Vagina (tissue), 2 donors: ENCODE measurements at regions not wholly inside any gene's neighbourhood (a gene's known extent, or its start where the extent isn't known, plus 50 kb on each side); places are given as distances from the start of the nearest gene placed in this dataset.
"Not testable (repeated sequence)": the region's sequence is repeated elsewhere in the genome, so short reads cannot be mapped to it uniquely, and the experiment has no call there.

Experiments used
- DNase-seq, 2 donors: peaks; one replicate each; pipeline ENCODE4 v3.0.0-alpha.2; 2017; ENCODE audit errors: extremely low spot score in 2 of 2
- H3K27ac ChIP-seq: fragments of 200-600 bp; sonication (generic); one replicate; pipeline ENCODE4 v1.5.1; 2019
- H3K27me3 ChIP-seq: fragments of 200-600 bp; sonication (generic); one replicate; pipeline ENCODE4 v1.5.1; 2019
- H3K36me3 ChIP-seq, 2 donors: fragments of 200-600 bp; sonication (generic); one replicate each; pipeline ENCODE4 v1.5.1; 2017 to 2019
- H3K4me1 ChIP-seq: fragments of 200-600 bp; sonication (generic); one replicate; pipeline ENCODE4 v1.5.1; 2019
- H3K4me3 ChIP-seq, 2 donors: fragments of 200-600 bp; sonication (generic); 1 replicate in 1 of 2; 2 replicates in 1 of 2; pipeline ENCODE4 v1.5.1; 2016 to 2019
- H3K9me3 ChIP-seq: fragments of 200-600 bp; sonication (generic); one replicate; pipeline ENCODE4 v1.5.1; 2019
- intact Hi-C: fragments of 100-400 bp; cut with DNase I; formaldehyde crosslinking; loops from one replicate; pipeline ENCODE4 v1.15.1; 2023

DNA sequence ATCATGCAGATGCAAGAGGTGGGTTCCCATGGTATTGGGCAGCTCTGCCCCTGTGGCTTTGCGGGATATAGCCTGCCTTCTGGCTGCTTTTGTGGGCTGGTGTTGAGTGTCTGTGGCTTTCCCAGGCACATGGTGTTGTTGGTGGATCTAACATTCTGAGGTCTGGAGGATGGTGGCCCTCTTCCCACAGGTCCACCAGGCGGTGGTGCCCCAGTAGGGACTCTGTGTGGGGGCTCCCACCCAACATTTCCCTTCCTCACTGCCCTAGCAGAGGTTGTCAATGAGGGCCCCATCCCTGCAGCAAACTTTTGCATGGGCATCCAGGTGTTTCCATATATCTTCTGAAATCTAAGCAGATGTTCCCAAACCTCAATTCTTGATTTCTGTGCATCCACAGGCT, 420.5 kb upstream of the TPTE start:
- intact Hi-C loops, H3K36me3 ChIP-seq, DNase-seq, H3K9me3 ChIP-seq, H3K27me3 ChIP-seq, H3K27ac ChIP-seq, H3K4me1 ChIP-seq, H3K4me3 ChIP-seq: not testable (repeated sequence)

GRCh38 chr21:10119342-10119741, 402.0 kb upstream of the TPTE start:
- H3K4me3 ChIP-seq, H3K4me1 ChIP-seq, DNase-seq, H3K9me3 ChIP-seq, H3K36me3 ChIP-seq, H3K27ac ChIP-seq, intact Hi-C loops, H3K27me3 ChIP-seq: not testable (repeated sequence)

- H3K4me3 ChIP-seq, H3K27me3 ChIP-seq, H3K36me3 ChIP-seq, H3K9me3 ChIP-seq, H3K4me1 ChIP-seq, intact Hi-C loops, H3K27ac ChIP-seq: not testable (repeated sequence)
- DNase-seq = peak; percentile 71 to 82
These were observed 401.4 kb upstream of the TPTE start for GRCh38 chr21:10119746-10120535.

DNA sequence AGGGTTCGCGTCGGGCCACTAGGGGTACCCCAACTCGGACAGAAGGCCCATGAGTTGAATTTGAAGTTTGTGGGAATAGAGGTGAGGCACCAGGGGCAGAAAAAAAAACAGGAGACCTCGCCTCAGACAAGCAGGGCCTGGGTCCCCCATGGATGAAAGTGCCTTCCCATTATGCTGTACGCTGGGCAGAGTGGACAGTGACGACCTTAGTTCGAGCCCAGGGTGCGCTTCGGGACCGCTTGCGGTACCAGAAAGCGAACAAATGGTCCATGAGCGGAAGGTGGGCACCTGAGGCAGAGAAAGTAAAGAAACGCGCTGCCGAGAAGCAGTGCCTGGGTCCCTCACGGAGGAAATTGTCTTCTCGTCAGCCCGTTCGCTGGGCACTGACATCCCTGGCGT, 400.8 kb upstream of the TPTE start:
- H3K27ac ChIP-seq, H3K4me3 ChIP-seq, H3K27me3 ChIP-seq, H3K4me1 ChIP-seq, H3K36me3 ChIP-seq, H3K9me3 ChIP-seq, intact Hi-C loops: not testable (repeated sequence)
- peak; percentile 34 to 85 for DNase-seq

GRCh38 chr21:10120965-10121550, 400.3 kb upstream of the TPTE start:
- peak; percentile 16 to 79 for DNase-seq
- H3K27ac ChIP-seq, intact Hi-C loops, H3K36me3 ChIP-seq, H3K4me3 ChIP-seq, H3K9me3 ChIP-seq, H3K4me1 ChIP-seq, H3K27me3 ChIP-seq: not testable (repeated sequence)

DNA sequence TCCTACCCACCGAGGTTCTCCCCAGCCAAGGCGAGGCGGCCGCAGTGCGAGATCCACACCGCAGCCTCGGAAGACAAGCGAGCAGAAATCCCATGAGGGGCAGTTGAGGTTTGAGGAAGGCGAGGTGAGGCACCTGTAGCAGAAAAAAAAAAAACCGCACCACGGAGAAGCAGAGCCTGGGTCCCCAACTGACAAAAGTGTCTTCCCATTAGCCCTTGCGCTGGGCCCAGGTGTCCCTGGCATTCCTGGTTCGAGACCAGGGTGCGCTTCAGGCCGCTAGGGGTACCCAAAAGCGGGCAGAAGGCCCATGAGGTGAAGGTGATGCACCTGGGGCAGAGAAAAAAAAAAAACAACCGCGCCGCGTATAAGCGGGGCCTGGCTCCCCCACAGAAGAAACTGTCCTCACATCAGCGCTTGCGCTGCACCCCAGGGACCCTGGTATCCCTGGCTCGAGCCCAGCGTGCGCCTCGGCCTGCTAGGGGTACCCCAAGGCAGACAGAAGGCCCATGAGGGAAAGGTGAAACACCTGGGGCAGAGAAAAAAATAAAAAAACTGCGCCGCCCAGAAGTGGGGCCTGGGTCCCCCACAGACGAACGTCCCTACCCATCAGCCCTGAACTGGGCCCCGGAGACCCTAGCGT, 399.4 kb upstream of the TPTE start:
- H3K27me3 ChIP-seq, H3K9me3 ChIP-seq, H3K36me3 ChIP-seq, H3K27ac ChIP-seq, DNase-seq, intact Hi-C loops, H3K4me1 ChIP-seq, H3K4me3 ChIP-seq: not testable (repeated sequence)

DNA sequence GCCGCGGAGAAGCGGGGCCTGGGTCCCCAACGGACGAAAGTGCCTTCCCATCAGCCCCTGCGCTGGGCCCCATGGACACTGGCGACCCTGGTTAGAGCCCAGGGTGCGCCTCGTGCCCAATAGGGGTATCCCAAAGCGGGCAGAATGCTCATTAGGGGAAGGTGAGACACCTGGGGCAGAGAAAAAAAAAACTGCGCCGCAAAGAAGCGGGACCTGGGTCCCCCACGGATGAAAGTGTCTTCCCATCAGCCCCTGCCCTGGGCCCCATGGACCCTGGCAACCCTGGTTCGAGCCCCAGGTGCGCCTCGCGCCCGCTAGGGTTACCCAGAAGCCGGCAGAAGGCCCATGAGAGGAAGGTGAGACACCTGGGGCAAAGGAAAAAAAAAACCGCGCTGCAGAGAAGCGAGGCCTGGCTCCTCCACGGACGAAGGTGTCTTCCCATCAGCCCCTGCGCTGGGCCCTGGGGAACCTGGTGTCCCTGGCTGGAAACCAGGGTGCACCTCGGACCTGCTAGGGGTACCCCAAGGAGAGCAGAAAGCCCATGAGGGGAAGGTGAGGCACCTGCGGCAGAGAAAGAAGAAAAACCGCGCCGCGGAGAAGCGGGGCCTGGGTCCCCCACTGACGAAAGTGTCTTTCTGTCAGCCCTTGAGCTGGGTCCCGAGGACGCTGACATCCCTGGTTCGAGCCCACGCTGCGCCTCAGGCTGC, 398.4 kb upstream of the TPTE start:
- peak; percentile 72 to 90 for DNase-seq
- H3K27ac ChIP-seq, H3K4me3 ChIP-seq, intact Hi-C loops, H3K36me3 ChIP-seq, H3K9me3 ChIP-seq, H3K27me3 ChIP-seq, H3K4me1 ChIP-seq: not testable (repeated sequence)

DNA sequence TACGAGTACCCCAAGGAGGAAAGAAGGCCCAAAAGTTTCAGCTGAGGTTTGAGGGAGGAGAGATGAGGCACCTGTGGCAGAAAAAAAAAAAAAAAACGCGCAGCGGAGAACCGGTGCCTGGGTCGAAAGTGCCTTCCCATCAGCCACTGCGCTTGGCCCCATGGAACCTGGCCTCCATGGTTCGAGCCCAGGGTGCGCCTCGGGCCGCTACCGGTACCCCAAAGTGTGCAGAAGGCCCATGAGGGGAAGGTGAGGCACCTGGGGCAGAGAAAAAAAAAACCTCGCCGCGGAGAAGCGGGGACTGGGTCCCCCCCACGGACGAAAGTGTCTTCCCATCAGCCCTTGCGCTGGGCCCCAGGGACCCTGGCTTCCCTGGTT, 397.9 kb upstream of the TPTE start:
- H3K4me3 ChIP-seq, H3K9me3 ChIP-seq, H3K27ac ChIP-seq, H3K27me3 ChIP-seq, H3K36me3 ChIP-seq, H3K4me1 ChIP-seq, intact Hi-C loops: not testable (repeated sequence)
- DNase-seq = peak; percentile 62 to 85

- intact Hi-C loops, H3K9me3 ChIP-seq, H3K27ac ChIP-seq, H3K27me3 ChIP-seq, H3K36me3 ChIP-seq, H3K4me3 ChIP-seq, H3K4me1 ChIP-seq: not testable (repeated sequence)
- DNase-seq = peak; percentile 56 to 90
These were observed 395.8 kb upstream of the TPTE start for GRCh38 chr21:10125616-10126015.

DNA sequence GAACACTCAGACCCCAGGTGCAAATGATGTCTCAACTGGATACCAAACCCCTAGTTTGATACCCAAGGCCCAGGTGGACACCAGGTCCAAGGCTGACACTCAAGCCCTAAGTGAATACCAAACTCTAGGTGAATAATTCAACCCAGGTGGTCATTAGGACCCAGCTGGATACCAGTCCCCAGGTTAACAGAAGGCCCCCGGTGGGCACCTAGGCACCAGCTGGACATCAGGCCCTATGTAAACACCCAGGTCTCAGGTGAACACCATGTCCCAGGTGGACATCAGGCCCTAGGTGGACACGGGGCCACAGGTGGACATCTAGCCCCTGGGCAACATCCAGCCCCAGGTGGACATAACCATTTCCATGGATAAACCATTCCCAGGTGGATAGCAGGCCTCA, 387.3 kb upstream of the TPTE start:
- H3K27ac ChIP-seq, H3K4me1 ChIP-seq, H3K36me3 ChIP-seq, H3K4me3 ChIP-seq, intact Hi-C loops, H3K9me3 ChIP-seq, H3K27me3 ChIP-seq, DNase-seq: not testable (repeated sequence)

DNA sequence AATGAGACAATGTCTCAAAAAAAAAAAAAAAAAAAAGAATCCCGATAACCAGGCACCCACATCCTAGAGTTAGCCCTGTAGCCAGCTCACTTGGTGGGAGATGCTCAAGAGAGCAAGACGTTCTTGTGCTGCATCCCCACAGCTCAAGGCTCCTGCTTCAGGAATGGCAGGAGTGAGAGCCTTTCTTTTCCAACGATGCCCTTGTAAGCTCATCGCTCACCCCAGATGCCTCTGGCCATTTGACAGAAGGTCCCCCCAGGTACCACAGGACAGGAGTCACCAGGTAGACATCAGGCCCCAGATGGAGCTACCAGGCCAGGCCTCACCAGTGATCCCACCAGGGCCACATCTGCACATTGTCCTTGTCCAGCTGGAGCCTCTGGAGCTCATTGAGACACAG, 385.5 kb upstream of the TPTE start:
- H3K36me3 ChIP-seq, H3K4me3 ChIP-seq, H3K27ac ChIP-seq, H3K9me3 ChIP-seq, H3K27me3 ChIP-seq, H3K4me1 ChIP-seq, intact Hi-C loops: not testable (repeated sequence)
- peak; percentile 74 to 77 for DNase-seq

- H3K27ac ChIP-seq, intact Hi-C loops, H3K36me3 ChIP-seq, H3K27me3 ChIP-seq, H3K4me1 ChIP-seq, H3K4me3 ChIP-seq, H3K9me3 ChIP-seq, DNase-seq: not testable (repeated sequence)
These were observed 367.2 kb upstream of the TPTE start for GRCh38 chr21:10154178-10154577.
